ENCODE measurements at regions not wholly inside any gene's neighbourhood (a gene's known extent, or its start where the extent isn't known, plus 50 kb on each side); places are given as distances from the start of the nearest gene placed in this dataset.

- no peak for FAIRE-seq
- in situ Hi-C loops (cut with HindIII; ENCODE audit: extremely low pct_ligation_motif_present, low pct_unique_long_range_greater_than_20kb): loop anchor here (25.0 kb wide), 2 partner anchors 865 to 1165 kb away; no protein-coding TSS in a partner anchor
- intact Hi-C loops (cut with micrococcal nuclease; ENCODE audit: unreplicated experiment): no loop called here
- no TSS peak for BruUV-seq (replicated peaks)
- H3K27me3 ChIP-seq (ENCODE audit: control insufficient read depth in 1 of 2, insufficient read depth in 2 of 2, low read length in 2 of 2): no peaks in the 10 kb centered on the region; a peak in 1 of 5 replicates
- ChIA-PET CTCF (ENCODE audit: low intra/inter-chr PET ratio, low total read pairs) (no interaction called here), POLR2A (no interaction called here)
- ATAC-seq: peak; percentile 82
- 37% methylated on average over 13 of the region's 25 CpGs for WGBS (ENCODE audit: low lambda C conversion rate)
- H3K4me2 ChIP-seq (ENCODE audit: low read depth, low read length): peak overlapping the region; percentile 45
- no peak overlapping the region for H3K27ac ChIP-seq (ENCODE audit: extremely low read length, insufficient read depth, low read length)
- no peaks in the 10 kb centered on the region for H4K20me1 ChIP-seq (ENCODE audit: insufficient read depth, low read length)
- no peaks in the 10 kb centered on the region for H3K9me3 ChIP-seq (ENCODE audit: low read length)
- no peaks in the 10 kb centered on the region for H3K4me1 ChIP-seq (ENCODE audit: insufficient read depth, low read length)
- no peak overlapping the region; a peak in 1 of 6 replicates for H3K4me3 ChIP-seq (replicated peaks in 1 of 3; ENCODE audit: insufficient read depth in 1 of 3, low read depth in 2 of 3, low read length in 3 of 3)
- no peaks in the 10 kb centered on the region for H3K79me2 ChIP-seq (ENCODE audit: insufficient read depth, low read length)
- no peak overlapping the region for H3K9ac ChIP-seq (ENCODE audit: insufficient read depth, low read depth, low read length)
- DNase-seq (ENCODE audit: low spot score): peak; percentile 30
- H2AFZ ChIP-seq (ENCODE audit: low read length): no peak overlapping the region
- TF ChIP-seq ZNF713 (CRISPR knock-in tag; IDR thresholded peaks at IDR 0.05): no peak
- peak; percentile 66 for TF ChIP-seq CTCF (CRISPR knock-in tag; IDR thresholded peaks at IDR 0.05)
- no peak for TF ChIP-seq HINFP (CRISPR knock-in tag; IDR thresholded peaks at IDR 0.05; ENCODE audit: low read depth)
- peak; percentile 45 for TF ChIP-seq STAG1 (CRISPR knock-in tag; IDR thresholded peaks at IDR 0.05)
- no peaks in the 10 kb centered on the region for H3K36me3 ChIP-seq (replicated peaks in 1 of 2; ENCODE audit: control insufficient read depth in 1 of 2, insufficient read depth in 2 of 2, low read length in 2 of 2)
Measured at GRCh38 chr7:112546723-112547513, 66.1 kb downstream of the LSMEM1 start.

Measured in HepG2 (cell line).